HG03139 (cell line): ENCODE measurements at regions not wholly inside any gene's neighbourhood (a gene's known extent, or its start where the extent isn't known, plus 50 kb on each side); places are given as distances from the start of the nearest gene placed in this dataset.

Source experiments
- ATAC-seq: cut with Tn5 transposase; IDR thresholded peaks from one replicate; pipeline ENCODE4 v1.9.1; 2021; ENCODE audit not compliant: unreplicated experiment

GRCh38 chr1:201610858-201611257 lies 71.9 kb downstream of the NAV1 start:
- ATAC-seq, result no peak

- ATAC-seq, result no peak
These were observed 73.7 kb downstream of the NAV1 start for GRCh38 chr1:201612645-201613044.

GRCh38 chr1:201614262-201615015 lies 75.5 kb downstream of the NAV1 start:
- ATAC-seq, result no peak

DNA sequence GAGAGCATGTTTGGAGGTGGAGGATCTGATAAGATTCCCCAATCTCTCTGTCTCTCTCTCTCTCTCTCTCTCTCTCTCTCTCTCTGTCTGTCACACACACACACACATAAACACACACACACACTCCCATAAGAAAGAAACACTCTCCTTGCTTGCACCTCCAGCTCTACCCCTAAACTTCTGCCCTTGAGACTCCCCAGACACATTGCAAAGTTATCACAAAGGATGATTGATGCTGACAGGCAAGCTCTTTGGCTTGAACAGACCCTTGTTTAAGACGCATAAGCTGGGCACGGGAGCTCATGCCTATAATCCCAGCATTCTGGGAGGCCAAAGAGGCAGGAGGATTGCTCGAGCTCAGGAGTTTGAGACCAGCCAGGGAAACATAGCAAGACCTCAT lies 78.2 kb downstream of the NAV1 start:
- no peak for ATAC-seq

DNA sequence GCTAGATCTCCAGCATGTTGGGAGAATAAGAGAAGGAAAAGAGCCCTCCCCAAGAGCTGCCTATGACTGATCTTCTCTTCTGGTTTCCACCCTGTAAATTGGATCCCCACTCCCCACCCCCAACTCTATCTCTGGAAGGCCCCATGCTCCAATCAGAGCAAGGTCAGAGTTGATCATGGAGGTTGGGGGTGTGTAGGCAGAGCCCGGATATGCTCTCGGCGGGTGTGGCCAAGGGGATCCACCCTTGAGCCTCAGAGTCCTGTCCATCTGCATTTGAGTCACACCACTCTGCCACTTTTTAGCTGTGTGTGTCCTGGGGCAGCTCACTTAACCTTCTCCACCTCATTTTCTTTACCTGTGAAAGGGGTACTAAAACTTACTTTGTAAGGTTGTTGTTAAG lies 79.5 kb downstream of the NAV1 start:
- ATAC-seq, result no peak

- ATAC-seq, result no peak
These were observed 80.0 kb downstream of the NAV1 start for GRCh38 chr1:201618905-201619304.

- ATAC-seq, result no peak
These were observed 80.6 kb downstream of the NAV1 start for GRCh38 chr1:201619513-201619912.

DNA sequence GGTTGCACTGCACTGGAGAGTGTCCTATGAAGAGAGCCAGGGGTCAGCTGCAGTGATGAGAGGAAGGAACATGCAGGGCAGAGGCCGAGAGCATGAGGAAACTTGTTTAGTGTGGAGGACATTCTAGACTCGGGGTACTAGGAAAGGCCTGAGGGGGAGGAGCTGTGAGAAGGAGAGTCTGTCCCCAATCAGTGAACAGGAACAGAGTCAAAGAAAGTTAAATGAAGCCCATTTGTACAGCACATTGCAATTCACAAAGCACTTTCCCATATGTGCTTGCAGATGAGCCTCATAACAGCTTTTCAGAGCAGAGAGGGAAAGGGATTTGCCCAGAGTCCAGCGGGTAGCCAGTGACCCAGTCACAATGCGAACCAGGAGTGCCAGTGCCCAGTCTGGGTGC lies 83.4 kb downstream of the NAV1 start:
- no peak for ATAC-seq

DNA sequence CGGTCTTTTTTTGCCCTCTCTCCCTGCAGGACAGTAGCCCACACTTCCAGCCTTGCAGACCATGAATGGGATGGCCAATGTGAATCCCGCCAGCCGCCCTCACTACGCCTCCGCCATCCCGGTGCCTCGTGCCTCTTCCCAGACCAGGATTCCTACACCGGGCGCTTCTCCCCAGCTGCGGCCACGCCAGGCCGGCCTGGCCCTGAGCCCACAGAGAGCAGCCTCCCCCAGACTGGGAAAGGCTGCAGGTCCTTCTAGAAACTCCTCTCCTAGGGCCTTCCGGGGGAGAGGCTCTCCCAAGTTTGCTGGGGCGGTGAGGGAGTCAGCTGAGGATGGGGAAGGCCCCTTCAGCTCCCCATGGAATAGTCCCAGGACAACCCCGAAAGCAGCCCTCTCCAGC lies 83.9 kb downstream of the NAV1 start:
- no peak for ATAC-seq

DNA sequence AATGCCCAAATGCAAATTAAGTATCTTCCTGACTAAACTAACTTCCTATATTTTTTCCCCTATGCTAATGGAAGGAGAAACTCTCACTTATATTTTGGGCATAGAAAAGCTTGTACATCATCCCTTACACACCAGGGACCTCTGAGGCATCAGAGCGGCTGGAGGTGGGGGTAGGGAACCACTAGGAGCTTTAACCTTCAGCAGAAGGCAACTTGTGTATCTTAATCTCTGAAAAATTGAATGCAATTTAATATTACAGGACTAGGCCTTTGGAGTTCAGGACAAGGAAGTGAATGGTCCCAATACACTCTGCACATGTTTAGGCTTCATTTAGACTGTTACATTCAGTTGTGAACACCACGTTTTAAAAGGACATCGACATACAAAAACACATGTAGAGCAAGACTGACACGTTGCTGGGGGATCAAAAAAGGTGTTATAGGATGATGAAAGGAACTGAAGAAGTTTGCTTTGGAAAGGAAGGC lies 85.9 kb downstream of the NAV1 start:
- no peak for ATAC-seq

DNA sequence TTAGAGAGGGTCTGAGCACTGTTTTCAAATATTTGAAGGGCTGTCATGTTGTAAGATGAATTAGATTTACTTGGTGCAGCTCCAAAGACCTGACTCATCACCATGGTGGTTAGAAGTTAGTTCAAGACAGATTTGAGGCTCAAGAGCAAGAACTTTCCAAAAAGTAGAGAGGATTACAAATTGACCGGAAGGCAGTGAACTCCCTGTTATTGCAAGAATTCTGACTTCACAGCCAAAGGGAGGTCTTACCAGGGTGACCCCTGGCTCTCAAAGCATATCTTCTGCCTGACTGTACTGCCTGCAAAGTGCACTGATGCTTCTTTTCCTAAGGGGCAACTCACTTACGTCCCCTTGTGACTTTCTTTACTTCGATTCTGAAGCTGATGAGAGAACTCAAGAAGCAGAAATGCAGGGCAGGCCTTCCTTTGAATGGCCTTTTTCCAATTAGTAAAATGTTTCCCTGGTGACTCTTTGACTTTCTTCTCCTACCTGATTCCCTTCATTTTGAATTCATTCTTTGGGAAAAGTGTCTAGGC lies 86.4 kb downstream of the NAV1 start:
- ATAC-seq, result no peak

DNA sequence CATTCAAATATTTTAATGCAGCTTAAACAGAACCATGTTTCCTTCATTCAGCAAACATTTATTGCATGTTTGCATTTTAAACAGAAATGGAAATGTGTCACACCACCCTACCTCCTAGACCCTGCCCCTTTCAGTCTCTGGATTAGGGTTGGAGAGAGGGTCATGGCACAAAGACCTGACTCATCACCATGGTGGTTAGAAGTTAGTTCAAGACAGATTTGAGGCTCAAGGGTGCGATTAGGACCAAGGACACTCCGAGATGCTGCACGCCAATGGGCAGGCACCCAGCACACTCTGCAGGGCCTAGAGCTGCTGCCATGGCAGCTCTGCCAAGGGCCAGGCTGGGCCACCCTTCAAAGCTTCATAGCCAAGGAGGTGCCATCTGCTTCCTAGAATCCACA lies 86.9 kb downstream of the NAV1 start:
- ATAC-seq, result no peak

DNA sequence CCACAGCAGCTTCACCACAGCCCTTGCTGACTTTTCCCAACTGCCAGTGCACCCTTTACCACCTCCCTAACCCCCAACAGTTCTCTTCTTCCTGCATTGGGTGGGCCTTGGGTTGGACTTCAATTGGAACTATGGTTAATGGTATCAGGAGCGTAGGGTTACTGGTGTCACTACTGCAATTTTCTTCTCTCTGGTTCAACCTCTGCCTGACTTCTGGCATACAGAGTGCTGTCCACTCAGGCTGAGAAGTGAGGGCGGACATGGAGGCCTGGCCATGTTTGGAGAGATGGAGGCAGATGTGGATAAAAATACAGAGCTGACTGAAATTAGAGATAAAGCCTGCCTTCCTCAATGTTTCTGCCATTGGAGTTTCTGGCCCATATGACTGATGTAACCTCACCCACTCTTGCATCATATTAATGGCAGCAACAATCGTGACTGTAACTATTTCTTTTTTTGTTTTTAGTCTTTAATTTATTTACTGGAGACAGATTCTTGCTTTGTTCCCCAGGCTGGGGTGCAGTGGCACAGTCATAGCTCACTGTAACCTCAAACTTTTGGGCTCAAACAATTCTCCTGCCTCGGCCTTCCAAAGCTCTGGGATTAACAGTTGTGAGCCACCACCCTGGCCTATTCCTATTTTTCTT lies 87.8 kb downstream of the NAV1 start:
- no peak for ATAC-seq

GRCh38 chr1:201628490-201628889 lies 89.6 kb downstream of the NAV1 start:
- ATAC-seq, result no peak

GRCh38 chr1:201630582-201630981 lies 91.7 kb downstream of the NAV1 start:
- ATAC-seq, result no peak

- ATAC-seq, result no peak
These were observed 92.1 kb downstream of the NAV1 start for GRCh38 chr1:201631037-201631436.

DNA sequence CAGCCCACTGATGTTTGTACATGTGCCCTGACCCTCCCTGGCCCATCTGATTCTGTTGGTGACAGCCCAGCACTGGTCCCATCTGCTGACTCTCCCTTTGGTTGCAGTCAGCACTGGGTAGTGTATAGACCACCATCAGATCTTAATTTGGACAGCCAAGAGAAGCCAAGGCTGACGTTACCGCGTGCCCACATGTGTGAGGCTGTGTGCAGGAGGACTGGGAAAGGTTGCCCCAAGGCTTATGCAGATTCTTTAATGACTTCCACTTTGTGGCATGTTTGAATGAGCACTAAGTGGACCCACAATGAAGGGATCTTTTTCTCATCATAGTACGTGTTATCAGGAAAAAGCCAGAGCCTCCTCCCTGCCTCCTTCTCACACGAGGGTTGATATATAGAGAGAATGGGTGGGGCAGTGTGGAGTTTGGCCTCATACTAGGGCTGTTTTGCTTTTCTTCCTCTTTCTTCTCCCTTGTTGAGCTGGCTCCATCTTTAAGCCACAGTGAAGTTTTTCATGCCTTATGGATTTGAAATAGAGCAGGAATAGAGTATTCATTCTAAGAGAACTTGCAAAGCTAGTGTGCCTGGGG lies 93.5 kb downstream of the NAV1 start:
- ATAC-seq, result no peak

DNA sequence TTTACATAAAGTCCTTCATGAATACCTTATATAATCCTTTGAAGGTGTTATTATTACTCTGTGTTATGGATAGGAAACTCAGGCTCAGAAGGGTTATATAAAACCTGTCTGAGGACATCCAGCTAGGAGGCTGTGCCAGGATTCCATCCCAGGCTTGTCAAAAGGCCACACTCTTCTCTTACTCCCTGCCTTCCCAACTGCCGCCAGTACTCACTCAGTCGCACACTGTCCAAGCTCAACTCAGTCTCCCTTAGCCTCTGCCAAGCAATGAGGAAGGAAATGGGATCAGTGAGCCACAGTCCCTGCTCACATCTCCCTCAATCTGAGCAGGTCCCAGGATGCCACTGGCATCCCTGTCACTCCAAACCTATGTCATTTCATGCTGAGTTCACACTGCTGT lies 94.4 kb downstream of the NAV1 start:
- ATAC-seq, result no peak

GRCh38 chr1:201633811-201634210 lies 94.9 kb downstream of the NAV1 start:
- no peak for ATAC-seq

GRCh38 chr1:201634261-201634660 lies 95.3 kb downstream of the NAV1 start:
- no peak for ATAC-seq

DNA sequence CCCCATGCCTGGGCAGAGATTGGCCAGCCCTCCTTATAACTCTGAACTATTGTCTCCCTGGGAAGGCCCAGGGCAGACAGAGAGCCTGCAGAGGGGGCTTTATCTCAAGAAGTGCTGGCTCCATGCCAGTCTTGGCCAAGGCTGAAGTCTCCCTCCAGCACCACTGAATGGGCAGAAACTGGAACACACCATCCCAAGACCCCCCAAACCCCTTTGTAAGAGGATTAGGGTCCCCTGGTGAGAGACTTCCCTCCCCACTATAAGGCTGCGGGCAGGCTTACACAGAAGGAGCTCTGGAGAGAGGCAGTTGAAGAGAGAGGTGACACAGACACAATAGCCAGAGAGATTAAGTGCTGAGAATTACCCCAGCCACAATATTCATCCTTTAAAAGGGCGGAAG lies 97.2 kb downstream of the NAV1 start:
- no peak for ATAC-seq

DNA sequence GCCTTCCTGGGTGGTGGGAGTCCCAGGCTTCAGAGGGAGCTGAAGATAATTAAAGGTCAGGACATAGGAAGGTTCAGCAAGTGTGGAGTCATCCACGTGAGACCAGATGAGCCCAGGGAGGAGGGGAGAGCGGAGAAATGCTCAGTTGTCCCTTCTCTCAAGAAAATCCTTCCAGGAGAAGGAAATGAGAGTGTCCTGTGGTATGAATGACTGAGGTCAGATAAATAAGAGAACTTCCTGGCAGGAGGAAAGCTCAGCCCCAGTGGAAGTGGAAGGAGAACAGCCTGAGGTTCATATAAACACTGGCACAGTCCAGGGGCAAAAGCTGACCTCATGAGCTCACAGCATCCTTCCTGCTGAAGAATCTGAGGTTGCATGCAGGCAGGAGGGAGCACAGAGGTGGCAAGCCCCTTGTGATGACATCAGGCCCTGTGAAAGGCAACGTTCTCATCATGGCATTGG lies 97.6 kb downstream of the NAV1 start:
- ATAC-seq, result no peak
